ENCODE measurements at regions not wholly inside any gene's neighbourhood (a gene's known extent, or its start where the extent isn't known, plus 50 kb on each side); places are given as distances from the start of the nearest gene placed in this dataset.

DNA sequence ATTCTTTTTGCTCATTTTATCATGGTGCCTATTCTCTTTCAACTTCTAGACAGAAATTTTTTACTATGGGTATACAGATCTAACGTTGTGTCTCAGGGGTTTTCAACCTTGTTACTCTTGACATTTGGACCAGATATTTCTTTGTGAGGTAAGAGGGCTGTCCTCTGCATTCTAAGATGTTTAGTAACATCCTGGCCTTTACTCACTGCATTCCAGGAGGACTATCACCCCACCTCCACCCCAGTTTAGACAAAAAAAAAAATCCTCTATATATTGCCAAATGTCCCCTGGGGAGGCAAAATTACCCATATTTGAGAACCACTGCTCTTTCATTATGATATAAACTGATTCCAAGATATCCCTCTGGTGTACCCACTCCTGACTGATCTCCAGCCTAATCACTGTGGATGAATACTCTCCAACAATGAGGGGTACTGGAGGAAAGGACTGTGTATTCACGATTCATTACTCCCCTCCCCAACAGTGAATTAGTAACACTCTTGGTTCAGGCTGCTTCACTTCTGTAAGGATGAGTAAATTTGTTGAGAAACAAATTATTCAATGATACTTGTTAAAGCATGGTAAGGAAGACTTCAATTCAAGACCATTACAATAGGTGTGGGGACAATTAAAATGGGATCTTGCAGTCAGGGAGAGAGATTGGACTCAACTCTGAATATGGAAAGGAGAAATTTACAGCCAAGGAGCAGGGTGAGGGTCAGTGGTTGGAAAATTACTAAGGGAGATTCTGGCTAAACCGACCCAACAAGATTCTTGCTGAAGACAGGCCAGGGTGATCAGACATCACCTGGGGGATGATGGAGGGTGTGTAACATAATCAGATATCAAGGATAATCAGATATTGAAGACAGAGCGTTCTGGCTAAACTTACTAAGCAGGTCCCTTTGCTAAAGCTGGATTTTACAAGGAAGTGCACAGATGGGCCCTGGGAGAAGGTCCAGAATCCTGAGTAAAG, 123.8 kb upstream of the DAZL start:
- Histone ChIP-seq H3K4me1 (ENCODE audit: control insufficient read depth, insufficient read depth, low read length) (no peaks in the 10 kb centered on the region), H3K36me3 (ENCODE audit: control insufficient read depth, insufficient read depth, low read length) (no peaks in the 10 kb centered on the region), H3K27me3 (ENCODE audit: control insufficient read depth, insufficient read depth, low read length) (no peaks in the 10 kb centered on the region), H3K9me3 (ENCODE audit: control insufficient read depth, insufficient read depth, low read depth, low read length) (no peaks in the 10 kb centered on the region), H3K4me3 (ENCODE audit: low read depth in 2 of 2, low read length in 2 of 2) (no peak overlapping the region), H3K27ac (ENCODE audit: low read length) (no peak overlapping the region)
- TF ChIP-seq TCF7L2 (IDR thresholded peaks at IDR 0.05; ENCODE audit: low read depth, low read length) (no peak), REST (IDR thresholded peaks at IDR 0.05; ENCODE audit: insufficient read depth in 1 of 2, low read depth in 2 of 2, low read length in 1 of 2) (no peak), SIN3A (IDR thresholded peaks at IDR 0.05; ENCODE audit: borderline replicate concordance, insufficient read depth, low read depth, low read length) (no peak), POLR2AphosphoS5 (IDR thresholded peaks at IDR 0.05; ENCODE audit: low read depth, low read length) (no peak)
- TF ChIP-seq, protein P1, sequence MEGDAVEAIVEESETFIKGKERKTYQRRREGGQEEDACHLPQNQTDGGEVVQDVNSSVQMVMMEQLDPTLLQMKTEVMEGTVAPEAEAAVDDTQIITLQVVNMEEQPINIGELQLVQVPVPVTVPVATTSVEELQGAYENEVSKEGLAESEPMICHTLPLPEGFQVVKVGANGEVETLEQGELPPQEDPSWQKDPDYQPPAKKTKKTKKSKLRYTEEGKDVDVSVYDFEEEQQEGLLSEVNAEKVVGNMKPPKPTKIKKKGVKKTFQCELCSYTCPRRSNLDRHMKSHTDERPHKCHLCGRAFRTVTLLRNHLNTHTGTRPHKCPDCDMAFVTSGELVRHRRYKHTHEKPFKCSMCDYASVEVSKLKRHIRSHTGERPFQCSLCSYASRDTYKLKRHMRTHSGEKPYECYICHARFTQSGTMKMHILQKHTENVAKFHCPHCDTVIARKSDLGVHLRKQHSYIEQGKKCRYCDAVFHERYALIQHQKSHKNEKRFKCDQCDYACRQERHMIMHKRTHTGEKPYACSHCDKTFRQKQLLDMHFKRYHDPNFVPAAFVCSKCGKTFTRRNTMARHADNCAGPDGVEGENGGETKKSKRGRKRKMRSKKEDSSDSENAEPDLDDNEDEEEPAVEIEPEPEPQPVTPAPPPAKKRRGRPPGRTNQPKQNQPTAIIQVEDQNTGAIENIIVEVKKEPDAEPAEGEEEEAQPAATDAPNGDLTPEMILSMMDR (IDR thresholded peaks at IDR 0.05): no peak
- intact Hi-C loops (cut with micrococcal nuclease; ENCODE audit: unreplicated experiment) (no loop called here), in situ Hi-C loops (cut with HindIII; ENCODE audit: low pct_unique_long_range_greater_than_20kb, low sequenced_read_pairs) (no loop called here)
- DNase-seq (ENCODE audit: low read depth, low spot score): no peak
- POLR2A ChIA-PET: no interaction called here
- CTCF ChIA-PET: no interaction called here
- no TSS peak for BruUV-seq (replicated peaks)
- no peak for ATAC-seq

GRCh38 chr3:16738451-16738850, 133.2 kb upstream of the DAZL start:
- H3K36me3 ChIP-seq (ENCODE audit: control insufficient read depth, insufficient read depth, low read length): no peaks in the 10 kb centered on the region
- in situ Hi-C loops (cut with HindIII; ENCODE audit: low pct_unique_long_range_greater_than_20kb, low sequenced_read_pairs): no loop called here
- DNase-seq (ENCODE audit: low read depth, low spot score): no peak
- H3K27ac ChIP-seq (ENCODE audit: low read length): no peak overlapping the region
- no peaks in the 10 kb centered on the region for H3K9me3 ChIP-seq (ENCODE audit: control insufficient read depth, insufficient read depth, low read depth, low read length)
- no TSS peak for BruUV-seq (replicated peaks)
- CTCF ChIA-PET: no interaction called here
- H3K4me3 ChIP-seq (ENCODE audit: low read depth in 2 of 2, low read length in 2 of 2): no peak overlapping the region
- ATAC-seq: no peak
- no peaks in the 10 kb centered on the region for H3K27me3 ChIP-seq (ENCODE audit: control insufficient read depth, insufficient read depth, low read length)
- POLR2A ChIA-PET: no interaction called here
- no peaks in the 10 kb centered on the region for H3K4me1 ChIP-seq (ENCODE audit: control insufficient read depth, insufficient read depth, low read length)
- intact Hi-C loops (cut with micrococcal nuclease; ENCODE audit: unreplicated experiment): no loop called here
- no peak for TF ChIP-seq SIN3A (IDR thresholded peaks at IDR 0.05; ENCODE audit: borderline replicate concordance, insufficient read depth, low read depth, low read length)
- TF ChIP-seq POLR2AphosphoS5 (IDR thresholded peaks at IDR 0.05; ENCODE audit: low read depth, low read length): no peak
- TF ChIP-seq TCF7L2 (IDR thresholded peaks at IDR 0.05; ENCODE audit: low read depth, low read length): no peak
- TF ChIP-seq, protein P1 (IDR thresholded peaks at IDR 0.05): no peak
- no peak for TF ChIP-seq REST (IDR thresholded peaks at IDR 0.05; ENCODE audit: insufficient read depth in 1 of 2, low read depth in 2 of 2, low read length in 1 of 2)

All from Panc1 (cell line).